IMR-90 (cell line): ENCODE measurements at regions not wholly inside any gene's neighbourhood (a gene's known extent, or its start where the extent isn't known, plus 50 kb on each side); places are given as distances from the start of the nearest gene placed in this dataset.

ENCODE experiments used
- ATAC-seq: fragments of 200-7000 bp; cut with Tn5 transposase; 2 replicates; pipeline ENCODE4 v1.9.1; 2020; ENCODE audit warnings: low read depth, mild to moderate bottlenecking, moderate library complexity
- BruUV-seq: library from RNA; stranded (reverse); fragments of 400-500 nt; replicated peaks from 2 replicates; lab custom pipeline; 2021; lab: Mats Ljungman, UMichigan
- CTCF ChIA-PET: fragments of 300-600 bp; formaldehyde crosslinking; extraction: SDS; loops from one replicate; lab custom pipeline; 2021; ENCODE audit warnings: antibody characterized with exemption; lab: Yijun Ruan, JAX
- POLR2A ChIA-PET: fragments of 300-600 bp; sonication (Branson Sonifier 250); formaldehyde crosslinking; loops from one replicate; lab custom pipeline; 2022; ENCODE audit warnings: antibody characterized with exemption; ENCODE audit not compliant: unreplicated experiment; lab: Charles Lee
- DNase-seq: peaks from one replicate; pipeline ENCODE4 v3.0.0; 2013
- H2AFZ ChIP-seq: replicated peaks from 2 replicates; pipeline ENCODE3; 2013; ENCODE audit warnings: low read length, mild to moderate bottlenecking; ENCODE audit not compliant: poor library complexity
- H2AK5ac ChIP-seq: 2 replicates; pipeline ENCODE4 v1.6.1; 2013; ENCODE audit warnings: low read depth, low read length, inconsistent platforms
- H2AK9ac ChIP-seq: replicated peaks from 2 replicates; pipeline ENCODE3; 2013; ENCODE audit warnings: mild to moderate bottlenecking, low read depth, low read length, moderate library complexity; ENCODE audit not compliant: poor library complexity
- H2BK120ac ChIP-seq: 2 replicates; pipeline ENCODE4 v1.6.1; 2013; ENCODE audit warnings: low read depth, low read length, inconsistent platforms
- H2BK15ac ChIP-seq: 3 replicates; pipeline ENCODE4 v1.6.1; 2013; ENCODE audit warnings: low read depth, low read length, inconsistent platforms
- H2BK20ac ChIP-seq: 2 replicates; pipeline ENCODE4 v1.6.1; 2013; ENCODE audit warnings: low read depth, mild to moderate bottlenecking, inconsistent platforms, low read length, moderate library complexity
- H2BK5ac ChIP-seq: 2 replicates; pipeline ENCODE4 v1.6.1; 2013; ENCODE audit warnings: mild to moderate bottlenecking, low read depth, low read length, inconsistent platforms; ENCODE audit not compliant: poor library complexity, severe bottlenecking
- H3K14ac ChIP-seq: replicated peaks from 2 replicates; pipeline ENCODE4 v1.6.1; 2013; ENCODE audit warnings: low read depth, low read length, inconsistent platforms
- H3K18ac ChIP-seq: 2 replicates; pipeline ENCODE4 v1.6.1; 2013; ENCODE audit warnings: low read depth, low read length, control low read depth
- H3K23ac ChIP-seq: 2 replicates; pipeline ENCODE4 v1.6.1; 2013; ENCODE audit warnings: low read depth, low read length, inconsistent platforms
- H3K27ac ChIP-seq: 2 replicates; pipeline ENCODE4 v1.5.1; 2013; ENCODE audit warnings: mild to moderate bottlenecking, control low read depth, low read length; ENCODE audit not compliant: insufficient read depth
- H3K27me3 ChIP-seq: 2 replicates; pipeline ENCODE4 v1.6.1; 2013; ENCODE audit warnings: low read length; ENCODE audit not compliant: control insufficient read depth, insufficient read depth
- H3K36me3 ChIP-seq: 2 replicates; pipeline ENCODE4 v1.6.1; 2013; ENCODE audit warnings: low read length, mixed read lengths; ENCODE audit not compliant: control insufficient read depth, insufficient read depth
- H3K4ac ChIP-seq: 2 replicates; pipeline ENCODE4 v1.6.1; 2013; ENCODE audit warnings: low read depth, low read length, inconsistent platforms
- H3K4me1 ChIP-seq: 2 replicates; pipeline ENCODE4 v1.6.1; 2013; ENCODE audit warnings: low read length, mixed read lengths; ENCODE audit not compliant: control insufficient read depth, insufficient read depth
- H3K4me2 ChIP-seq: 2 replicates; pipeline ENCODE4 v1.6.1; 2013; ENCODE audit warnings: low read depth, mild to moderate bottlenecking, control low read depth, low read length, moderate library complexity
- H3K4me3 ChIP-seq: 2 replicates; pipeline ENCODE4 v1.5.1; 2013; ENCODE audit warnings: low read depth, mild to moderate bottlenecking, control low read depth, low read length, moderate library complexity; ENCODE audit not compliant: insufficient read depth
- H3K56ac ChIP-seq: 2 replicates; pipeline ENCODE4 v1.6.1; 2013; ENCODE audit warnings: low read length, inconsistent platforms; ENCODE audit not compliant: insufficient read depth; ENCODE audit errors: extremely low read depth
- H3K79me1 ChIP-seq, 2 experiments: 2 replicates each; pipeline ENCODE4 v1.6.1; 2013; ENCODE audit warnings: low read length in 2 of 2, inconsistent platforms in 1 of 2, low read depth in 1 of 2
- H3K9ac ChIP-seq: 2 replicates; pipeline ENCODE4 v1.6.1; 2013; ENCODE audit warnings: low read depth, low read length, control low read depth
- H3K9me1 ChIP-seq: 2 replicates; pipeline ENCODE4 v1.6.1; 2013; ENCODE audit warnings: low read length, inconsistent platforms; ENCODE audit not compliant: insufficient read depth
- H3K9me3 ChIP-seq: 2 replicates; pipeline ENCODE4 v1.6.1; 2013; ENCODE audit warnings: low read length; ENCODE audit not compliant: control insufficient read depth, insufficient read depth
- H4K20me1 ChIP-seq: 2 replicates; pipeline ENCODE4 v1.6.1; 2013; ENCODE audit warnings: low read length, inconsistent platforms; ENCODE audit not compliant: insufficient read depth
- H4K5ac ChIP-seq: 2 replicates; pipeline ENCODE4 v1.6.1; 2013; ENCODE audit warnings: mild to moderate bottlenecking, low read depth, low read length, control low read depth
- H4K8ac ChIP-seq, 2 experiments: 2 replicates each; pipeline ENCODE4 v1.6.1; 2013; ENCODE audit warnings: low read depth in 2 of 2, low read length in 2 of 2, control low read depth in 1 of 2, inconsistent platforms in 1 of 2
- H4K91ac ChIP-seq: 2 replicates; pipeline ENCODE4 v1.6.1; 2013; ENCODE audit warnings: low read depth, low read length, inconsistent platforms; ENCODE audit not compliant: insufficient read depth
- BHLHE40 ChIP-seq: fragments of 150-350 bp; IDR thresholded peaks from 2 replicates; pipeline ENCODE4 v1.6.1; 2016; ENCODE audit warnings: mild to moderate bottlenecking, low read depth, low read length
- CEBPB ChIP-seq: IDR thresholded peaks from 2 replicates; pipeline ENCODE4 v1.6.1; 2012; ENCODE audit warnings: low read depth, low read length, improper control_type of control experiment
- CHD1 ChIP-seq: IDR thresholded peaks from 2 replicates; pipeline ENCODE4 v1.6.1; 2012; ENCODE audit warnings: low read depth, low read length, improper control_type of control experiment
- CTCF ChIP-seq: conservative IDR thresholded peaks from 2 replicates; pipeline ENCODE4 v1.5.1; 2012; ENCODE audit warnings: mild to moderate bottlenecking, low read depth, low read length, improper control_type of control experiment
- ELK1 ChIP-seq: fragments of 150-350 bp; IDR thresholded peaks from 2 replicates; pipeline ENCODE4 v1.6.1; 2016; ENCODE audit warnings: low read depth, mild to moderate bottlenecking, low read length, moderate library complexity, borderline replicate concordance
- FOS ChIP-seq: fragments of 150-350 bp; IDR thresholded peaks from 2 replicates; pipeline ENCODE4 v1.6.1; 2016; ENCODE audit warnings: low read depth, low read length
- MAFK ChIP-seq: IDR thresholded peaks from 2 replicates; pipeline ENCODE4 v1.6.1; 2012; ENCODE audit warnings: low read depth, low read length, improper control_type of control experiment
- MAZ ChIP-seq: IDR thresholded peaks from 2 replicates; pipeline ENCODE4 v1.6.1; 2012; ENCODE audit warnings: low read depth, mild to moderate bottlenecking, low read length, improper control_type of control experiment, moderate library complexity, borderline replicate concordance
- MXI1 ChIP-seq: IDR thresholded peaks from 2 replicates; pipeline ENCODE4 v1.6.1; 2012; ENCODE audit warnings: low read depth, mild to moderate bottlenecking, low read length, moderate library complexity, borderline replicate concordance
- NFE2L2 ChIP-seq: fragments of 150-350 bp; IDR thresholded peaks from 2 replicates; pipeline ENCODE4 v1.6.1; 2016; ENCODE audit warnings: low read depth, mild to moderate bottlenecking, low read length
- POLR2A ChIP-seq: IDR thresholded peaks from 2 replicates; pipeline ENCODE4 v1.6.1; 2012; ENCODE audit warnings: mild to moderate bottlenecking, low read depth, low read length
- RAD21 ChIP-seq: IDR thresholded peaks from 2 replicates; pipeline ENCODE4 v1.6.1; 2012; ENCODE audit warnings: low read length, improper control_type of control experiment
- RCOR1 ChIP-seq: IDR thresholded peaks from 2 replicates; pipeline ENCODE4 v1.6.1; 2012; ENCODE audit warnings: mild to moderate bottlenecking, low read length, improper control_type of control experiment; ENCODE audit not compliant: insufficient replicate concordance
- RFX5 ChIP-seq: IDR thresholded peaks from 2 replicates; pipeline ENCODE4 v1.8.0; 2012; ENCODE audit warnings: low read depth, mild to moderate bottlenecking, low read length, moderate library complexity
- SMC3 ChIP-seq: fragments of 150-350 bp; IDR thresholded peaks from 2 replicates; pipeline ENCODE4 v1.6.1; 2016; ENCODE audit warnings: low read depth, mild to moderate bottlenecking, antibody characterized with exemption, low read length, moderate library complexity
- USF2 ChIP-seq: fragments of 150-350 bp; IDR thresholded peaks from 2 replicates; pipeline ENCODE4 v1.6.1; 2017; ENCODE audit warnings: mild to moderate bottlenecking, antibody characterized with exemption, low read length, low read depth
- WGBS, 2 experiments: methylation state at CpG; one replicate each; pipeline versions ENCODE4 v1.1.5 to v1.1.7; 2013; ENCODE audit warnings: missing lambda C conversion rate in 2 of 2; ENCODE audit not compliant: insufficient read length in 1 of 2; ENCODE audit errors: extremely low coverage in 2 of 2; 5-methylcytosine and 5-hydroxymethylcytosine counted together
- dilution Hi-C: fragments of 300-500 bp; cut with HindIII; formaldehyde crosslinking; loops from one replicate; pipeline ENCODE4 v1.14.3; 2018; ENCODE audit warnings: low sequenced_read_pairs; ENCODE audit not compliant: unreplicated experiment
- in situ Hi-C: fragments of 300-500 bp; cut with MboI; formaldehyde crosslinking; loops from 3 replicates; pipeline ENCODE4 v1.14.3; 2019; ENCODE audit warnings: low sequenced_read_pairs, inconsistent platforms, mixed read lengths
- intact Hi-C: fragments of 100-400 bp; cut with micrococcal nuclease; formaldehyde crosslinking; loops from 2 replicates; pipeline ENCODE4 v1.10.0; 2022

- H3K27me3 ChIP-seq = no peaks in the 10 kb centered on the region
- H2BK15ac ChIP-seq = no peak overlapping the region
- H4K91ac ChIP-seq = no peak overlapping the region
- no peak overlapping the region for H2BK5ac ChIP-seq
- no peak overlapping the region for H3K23ac ChIP-seq
- ATAC-seq (no peak), DNase-seq (no peak)
- H2AK5ac ChIP-seq = no peak overlapping the region
- no peak overlapping the region for H3K14ac ChIP-seq
- POLR2A ChIA-PET = no interaction called here
- no peak overlapping the region for H3K18ac ChIP-seq
- no peak overlapping the region for H2BK120ac ChIP-seq
- dilution Hi-C loops (no loop called here), in situ Hi-C loops (no loop called here), intact Hi-C loops (no loop called here)
- H3K9me3 ChIP-seq = peaks cover 58% of the 10 kb centered on the region
- H3K4me3 ChIP-seq = no peak overlapping the region
- no TSS peak for BruUV-seq
- no peak overlapping the region for H2AFZ ChIP-seq
- no peak overlapping the region for H3K56ac ChIP-seq
- no peaks in the 10 kb centered on the region for H3K36me3 ChIP-seq
- no peak overlapping the region for H4K5ac ChIP-seq
- no peaks in the 10 kb centered on the region for H3K79me1 ChIP-seq
- no peak overlapping the region for H3K4me2 ChIP-seq
- TF ChIP-seq SMC3 (no peak), CTCF (no peak), MAFK (no peak), MAZ (no peak), POLR2A (no peak), CEBPB (no peak), RFX5 (no peak), USF2 (no peak), RAD21 (no peak), BHLHE40 (no peak), RCOR1 (no peak), NFE2L2 (no peak), MXI1 (no peak), ELK1 (no peak), FOS (no peak), CHD1 (no peak)
- H3K9me1 ChIP-seq = no peaks in the 10 kb centered on the region
- no peak overlapping the region for H4K8ac ChIP-seq
- H2BK20ac ChIP-seq = no peak overlapping the region
- H3K4me1 ChIP-seq = no peaks in the 10 kb centered on the region
- WGBS, 2 experiments = 0% methylated on average over 1 of the region's 4 CpGs; no CpG with 5 or more reads in 1 of the 2 experiments
- CTCF ChIA-PET = no interaction called here
- no peak overlapping the region for H3K4ac ChIP-seq
- no peaks in the 10 kb centered on the region for H4K20me1 ChIP-seq
- H2AK9ac ChIP-seq = no peak overlapping the region
- H3K27ac ChIP-seq = no peak overlapping the region
- H3K9ac ChIP-seq = no peak overlapping the region
Measured at GRCh38 chr10:128476845-128477244, 350.6 kb upstream of the MKI67 start.
